Keratinocyte (primary cell): ENCODE measurements at regions not wholly inside any gene's neighbourhood (a gene's known extent, or its start where the extent isn't known, plus 50 kb on each side); places are given as distances from the start of the nearest gene placed in this dataset.

Experiments
- DNase-seq: peaks from one replicate; pipeline ENCODE4 v3.0.0-alpha.2; 2011; ENCODE audit warnings: low read depth, missing footprints, low spot score
- FAIRE-seq: peaks from 2 replicates; lab custom pipeline; 2011; peaks lifted over from hg19 to GRCh38; lab: Jason Lieb, UNC
- H2AFZ ChIP-seq: 2 replicates; pipeline ENCODE4 v1.6.0; 2012; ENCODE audit warnings: low read length, control low read depth, inconsistent platforms; ENCODE audit not compliant: control insufficient read depth
- H3K27ac ChIP-seq: 2 replicates; pipeline ENCODE4 v1.5.1; 2011; ENCODE audit warnings: low read length; ENCODE audit not compliant: control insufficient read depth, insufficient read depth
- H3K27me3 ChIP-seq: 3 replicates; pipeline ENCODE4 v1.6.0; 2011; ENCODE audit warnings: low read length; ENCODE audit not compliant: control insufficient read depth, insufficient read depth; ENCODE audit errors: extremely low read depth
- H3K36me3 ChIP-seq, 2 experiments: 2 replicates in 1 of 2; 3 replicates in 1 of 2; pipeline ENCODE4 v1.5.1; 2011; ENCODE audit warnings: low read length in 2 of 2, mild to moderate bottlenecking in 1 of 2; ENCODE audit not compliant: control insufficient read depth in 2 of 2, insufficient read depth in 2 of 2; ENCODE audit errors: extremely low read depth in 1 of 2
- H3K4me1 ChIP-seq: 3 replicates; pipeline ENCODE4 v1.5.1; 2011; ENCODE audit warnings: low read length; ENCODE audit not compliant: control insufficient read depth, insufficient read depth; ENCODE audit errors: extremely low read depth
- H3K4me2 ChIP-seq: 3 replicates; pipeline ENCODE4 v1.6.0; 2011; ENCODE audit warnings: low read depth, low read length; ENCODE audit not compliant: control insufficient read depth, insufficient read depth; ENCODE audit errors: extremely low read depth
- H3K4me3 ChIP-seq, 3 experiments: fragments of 200-600 bp in 1 of 3; sonication (generic) in 1 of 3; 2 replicates in 2 of 3; 3 replicates in 1 of 3; pipeline ENCODE4 v1.5.1; 2011 to 2016; ENCODE audit warnings: low read length in 3 of 3, mild to moderate bottlenecking in 3 of 3, control low read depth in 2 of 3, inconsistent platforms in 1 of 3, low read depth in 1 of 3, mixed read lengths in 1 of 3, mixed run types in 1 of 3, moderate library complexity in 1 of 3; ENCODE audit not compliant: control insufficient read depth in 2 of 3, insufficient read depth in 2 of 3; ENCODE audit errors: extremely low read depth in 1 of 3
- H3K79me2 ChIP-seq: 2 replicates; pipeline ENCODE4 v1.6.0; 2012; ENCODE audit warnings: low read length; ENCODE audit not compliant: control insufficient read depth, insufficient read depth
- H3K9ac ChIP-seq: 3 replicates; pipeline ENCODE4 v1.6.0; 2011; ENCODE audit warnings: low read length; ENCODE audit not compliant: control insufficient read depth, insufficient read depth; ENCODE audit errors: extremely low read depth
- H3K9me1 ChIP-seq: 3 replicates; pipeline ENCODE4 v1.6.0; 2011; ENCODE audit warnings: low read length; ENCODE audit not compliant: control insufficient read depth, insufficient read depth; ENCODE audit errors: extremely low read depth
- H3K9me3 ChIP-seq: 2 replicates; pipeline ENCODE4 v1.5.1; 2012; ENCODE audit warnings: low read depth, low read length; ENCODE audit not compliant: control insufficient read depth
- H4K20me1 ChIP-seq: 3 replicates; pipeline ENCODE4 v1.6.0; 2011; ENCODE audit warnings: low read length; ENCODE audit not compliant: control insufficient read depth, insufficient read depth; ENCODE audit errors: extremely low read depth
- EZH2 ChIP-seq: IDR thresholded peaks from one replicate; pipeline ENCODE4 v1.6.1; 2012; ENCODE audit warnings: inconsistent platforms, mild to moderate bottlenecking, low read length, moderate library complexity
- dilution Hi-C: fragments of 300-500 bp; cut with MboI; formaldehyde crosslinking; loops from one replicate; pipeline ENCODE4 v1.7.0; 2020; ENCODE audit warnings: low sequenced_read_pairs; ENCODE audit not compliant: extremely low pct_ligation_motif_present
- TF ChIP-seq, protein P1 (sequence below), 3 experiments: IDR thresholded peaks in 1 of 3; conservative IDR thresholded peaks in 1 of 3; optimal IDR thresholded peaks in 1 of 3; 2 replicates in 2 of 3; 3 replicates in 1 of 3; pipeline versions ENCODE3 to v1.5.1; 2011; ENCODE audit warnings: low read length in 3 of 3, mild to moderate bottlenecking in 3 of 3, moderate library complexity in 2 of 3, control low read depth in 1 of 3, inconsistent platforms in 1 of 3; ENCODE audit not compliant: insufficient read depth in 2 of 3; ENCODE audit errors: extremely low read depth in 1 of 3

DNA sequence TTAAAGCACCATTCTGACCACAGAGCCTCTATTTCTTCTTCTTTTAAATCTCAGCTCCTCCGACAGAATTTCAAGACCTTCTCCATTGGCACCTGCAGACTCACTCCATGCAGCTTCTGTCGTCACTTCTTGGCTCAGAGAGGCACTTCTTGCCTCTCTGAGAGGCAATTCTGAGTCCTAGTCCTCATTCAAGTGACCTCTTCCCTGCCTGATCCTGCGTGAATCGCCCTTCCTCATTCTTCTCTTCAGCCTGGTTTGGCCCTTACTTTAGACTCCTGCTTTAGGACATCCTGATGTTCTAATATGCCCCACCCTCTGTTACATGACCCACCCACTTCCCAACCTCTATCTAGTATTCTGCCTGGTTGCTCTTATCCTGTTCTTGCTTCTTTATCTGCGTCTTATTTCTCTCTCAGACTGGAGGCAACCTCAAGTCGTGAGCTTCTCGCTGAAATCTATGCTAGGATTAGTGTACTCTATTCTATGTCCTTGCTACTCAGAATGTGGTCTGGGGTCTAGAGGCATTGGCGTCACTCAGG lies 55.6 kb upstream of the CISTR start:
- no peaks in the 10 kb centered on the region for H3K36me3 ChIP-seq
- dilution Hi-C loops = no loop called here
- H3K9me1 ChIP-seq = no peaks in the 10 kb centered on the region
- H3K9ac ChIP-seq = no peak overlapping the region
- TF ChIP-seq, protein P1, sequence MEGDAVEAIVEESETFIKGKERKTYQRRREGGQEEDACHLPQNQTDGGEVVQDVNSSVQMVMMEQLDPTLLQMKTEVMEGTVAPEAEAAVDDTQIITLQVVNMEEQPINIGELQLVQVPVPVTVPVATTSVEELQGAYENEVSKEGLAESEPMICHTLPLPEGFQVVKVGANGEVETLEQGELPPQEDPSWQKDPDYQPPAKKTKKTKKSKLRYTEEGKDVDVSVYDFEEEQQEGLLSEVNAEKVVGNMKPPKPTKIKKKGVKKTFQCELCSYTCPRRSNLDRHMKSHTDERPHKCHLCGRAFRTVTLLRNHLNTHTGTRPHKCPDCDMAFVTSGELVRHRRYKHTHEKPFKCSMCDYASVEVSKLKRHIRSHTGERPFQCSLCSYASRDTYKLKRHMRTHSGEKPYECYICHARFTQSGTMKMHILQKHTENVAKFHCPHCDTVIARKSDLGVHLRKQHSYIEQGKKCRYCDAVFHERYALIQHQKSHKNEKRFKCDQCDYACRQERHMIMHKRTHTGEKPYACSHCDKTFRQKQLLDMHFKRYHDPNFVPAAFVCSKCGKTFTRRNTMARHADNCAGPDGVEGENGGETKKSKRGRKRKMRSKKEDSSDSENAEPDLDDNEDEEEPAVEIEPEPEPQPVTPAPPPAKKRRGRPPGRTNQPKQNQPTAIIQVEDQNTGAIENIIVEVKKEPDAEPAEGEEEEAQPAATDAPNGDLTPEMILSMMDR (optimal IDR thresholded peaks at IDR 0.05 in 1 of 3, IDR thresholded peaks at IDR 0.05 in 1 of 3, conservative IDR thresholded peaks at IDR 0.05 in 1 of 3; ENCODE audit: extremely low read depth in 1 of 3, insufficient read depth in 2 of 3, low read length in 3 of 3) = no peak
- no peak for TF ChIP-seq EZH2
- no peak overlapping the region for H3K4me2 ChIP-seq
- H3K4me3 ChIP-seq = no peak overlapping the region
- peaks cover 11% of the 10 kb centered on the region for H3K27me3 ChIP-seq
- H3K9me3 ChIP-seq = no peaks in the 10 kb centered on the region
- no peaks in the 10 kb centered on the region for H4K20me1 ChIP-seq
- no peak overlapping the region for H2AFZ ChIP-seq
- no peak overlapping the region for H3K27ac ChIP-seq
- no peak for DNase-seq
- H3K4me1 ChIP-seq = no peaks in the 10 kb centered on the region
- FAIRE-seq = no peak
- no peaks in the 10 kb centered on the region for H3K79me2 ChIP-seq

DNA sequence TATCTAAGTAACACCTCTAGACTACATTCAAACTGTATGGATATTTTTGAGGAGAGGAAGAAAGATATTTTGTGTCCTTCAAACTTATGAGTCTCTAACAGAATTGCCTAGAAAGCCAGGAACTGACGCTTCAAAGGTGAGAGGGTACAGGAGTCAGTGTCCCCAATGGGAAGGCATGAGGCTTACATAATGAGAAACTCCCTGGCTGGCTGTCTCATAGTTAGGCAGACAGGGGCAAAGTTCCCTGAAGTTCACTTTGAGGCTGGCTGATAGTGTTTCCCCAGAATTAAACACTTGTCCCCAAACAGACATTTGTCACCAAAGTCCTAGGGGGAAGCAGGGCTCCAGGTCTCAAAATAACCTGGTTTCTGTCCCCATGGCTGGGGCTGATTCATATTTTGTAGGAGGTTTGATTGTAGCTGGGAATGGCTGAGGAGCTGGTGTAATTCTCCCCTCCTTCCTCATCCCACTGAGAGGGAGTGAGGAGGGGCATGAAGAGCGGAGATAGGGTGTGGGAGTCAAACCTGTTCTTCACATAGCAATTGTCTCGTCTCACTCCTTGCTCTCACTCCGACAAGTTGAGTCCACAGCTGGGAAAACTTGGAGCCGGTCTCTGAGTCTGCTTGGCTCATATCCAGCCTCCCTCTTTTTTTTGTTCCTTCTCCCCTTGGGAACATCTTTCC lies 56.4 kb upstream of the CISTR start:
- Histone ChIP-seq H3K27ac (no peak overlapping the region), H3K36me3 (no peaks in the 10 kb centered on the region), H4K20me1 (no peaks in the 10 kb centered on the region), H3K9me1 (no peaks in the 10 kb centered on the region), H3K79me2 (no peaks in the 10 kb centered on the region), H3K4me1 (no peaks in the 10 kb centered on the region), H3K4me3 (no peak overlapping the region), H3K27me3 (peaks cover 11% of the 10 kb centered on the region), H3K9me3 (no peaks in the 10 kb centered on the region), H3K9ac (no peak overlapping the region), H3K4me2 (no peak overlapping the region), H2AFZ (no peak overlapping the region)
- FAIRE-seq = no peak
- no peak for DNase-seq
- TF ChIP-seq, protein P1 (optimal IDR thresholded peaks at IDR 0.05 in 1 of 3, IDR thresholded peaks at IDR 0.05 in 1 of 3, conservative IDR thresholded peaks at IDR 0.05 in 1 of 3; ENCODE audit: extremely low read depth in 1 of 3, insufficient read depth in 2 of 3, low read length in 3 of 3) = no peak
- no peak for TF ChIP-seq EZH2
- dilution Hi-C loops = no loop called here
